ENCODE measurements at regions not wholly inside any gene's neighbourhood (a gene's known extent, or its start where the extent isn't known, plus 50 kb on each side); places are given as distances from the start of the nearest gene placed in this dataset.

DNA sequence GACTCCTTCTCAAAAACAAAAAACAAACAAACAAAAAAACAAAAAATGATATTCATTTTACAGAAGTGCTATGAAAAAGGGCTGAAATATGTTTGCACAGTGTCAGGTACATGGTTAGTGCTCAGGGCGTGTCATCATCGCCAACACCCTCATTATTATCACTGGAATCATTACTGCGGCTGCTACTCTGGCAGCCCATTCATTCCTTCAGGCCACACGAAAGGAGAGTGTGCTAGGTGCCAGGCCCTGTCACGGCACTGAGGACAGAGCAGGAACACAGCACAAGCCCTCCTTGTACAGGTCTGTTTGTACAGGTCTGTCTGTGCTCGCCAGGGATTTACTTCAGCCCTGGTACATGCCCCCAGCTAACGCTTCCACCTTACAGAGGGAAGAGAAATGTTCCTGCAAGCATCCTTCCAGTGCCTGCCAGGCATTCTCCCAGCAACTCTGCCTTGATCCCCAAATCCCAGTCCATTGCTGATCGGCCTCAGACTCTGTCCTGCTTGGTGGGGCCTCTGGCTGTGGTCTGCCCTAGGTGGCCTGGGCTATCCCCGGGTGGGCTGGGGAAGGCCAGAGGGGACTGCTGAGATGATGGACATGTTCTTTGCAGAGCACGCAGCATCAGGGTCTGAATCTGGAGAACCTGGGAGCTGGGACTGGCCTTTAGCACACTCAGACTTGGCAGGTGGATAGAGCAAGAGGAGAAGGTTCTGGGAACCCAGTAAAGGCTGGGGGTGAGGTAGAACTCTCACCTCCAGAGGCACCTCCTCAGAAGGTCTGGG is 210.7 kb downstream of the URI1 start:
- no peak for DNase-seq (ENCODE audit: low read depth)
- TF ChIP-seq, protein P1, sequence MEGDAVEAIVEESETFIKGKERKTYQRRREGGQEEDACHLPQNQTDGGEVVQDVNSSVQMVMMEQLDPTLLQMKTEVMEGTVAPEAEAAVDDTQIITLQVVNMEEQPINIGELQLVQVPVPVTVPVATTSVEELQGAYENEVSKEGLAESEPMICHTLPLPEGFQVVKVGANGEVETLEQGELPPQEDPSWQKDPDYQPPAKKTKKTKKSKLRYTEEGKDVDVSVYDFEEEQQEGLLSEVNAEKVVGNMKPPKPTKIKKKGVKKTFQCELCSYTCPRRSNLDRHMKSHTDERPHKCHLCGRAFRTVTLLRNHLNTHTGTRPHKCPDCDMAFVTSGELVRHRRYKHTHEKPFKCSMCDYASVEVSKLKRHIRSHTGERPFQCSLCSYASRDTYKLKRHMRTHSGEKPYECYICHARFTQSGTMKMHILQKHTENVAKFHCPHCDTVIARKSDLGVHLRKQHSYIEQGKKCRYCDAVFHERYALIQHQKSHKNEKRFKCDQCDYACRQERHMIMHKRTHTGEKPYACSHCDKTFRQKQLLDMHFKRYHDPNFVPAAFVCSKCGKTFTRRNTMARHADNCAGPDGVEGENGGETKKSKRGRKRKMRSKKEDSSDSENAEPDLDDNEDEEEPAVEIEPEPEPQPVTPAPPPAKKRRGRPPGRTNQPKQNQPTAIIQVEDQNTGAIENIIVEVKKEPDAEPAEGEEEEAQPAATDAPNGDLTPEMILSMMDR (conservative IDR thresholded peaks at IDR 0.05; ENCODE audit: low read depth, low read length) = no peak
- H3K4me3 ChIP-seq (ENCODE audit: low read length) = no peak overlapping the region

DNA sequence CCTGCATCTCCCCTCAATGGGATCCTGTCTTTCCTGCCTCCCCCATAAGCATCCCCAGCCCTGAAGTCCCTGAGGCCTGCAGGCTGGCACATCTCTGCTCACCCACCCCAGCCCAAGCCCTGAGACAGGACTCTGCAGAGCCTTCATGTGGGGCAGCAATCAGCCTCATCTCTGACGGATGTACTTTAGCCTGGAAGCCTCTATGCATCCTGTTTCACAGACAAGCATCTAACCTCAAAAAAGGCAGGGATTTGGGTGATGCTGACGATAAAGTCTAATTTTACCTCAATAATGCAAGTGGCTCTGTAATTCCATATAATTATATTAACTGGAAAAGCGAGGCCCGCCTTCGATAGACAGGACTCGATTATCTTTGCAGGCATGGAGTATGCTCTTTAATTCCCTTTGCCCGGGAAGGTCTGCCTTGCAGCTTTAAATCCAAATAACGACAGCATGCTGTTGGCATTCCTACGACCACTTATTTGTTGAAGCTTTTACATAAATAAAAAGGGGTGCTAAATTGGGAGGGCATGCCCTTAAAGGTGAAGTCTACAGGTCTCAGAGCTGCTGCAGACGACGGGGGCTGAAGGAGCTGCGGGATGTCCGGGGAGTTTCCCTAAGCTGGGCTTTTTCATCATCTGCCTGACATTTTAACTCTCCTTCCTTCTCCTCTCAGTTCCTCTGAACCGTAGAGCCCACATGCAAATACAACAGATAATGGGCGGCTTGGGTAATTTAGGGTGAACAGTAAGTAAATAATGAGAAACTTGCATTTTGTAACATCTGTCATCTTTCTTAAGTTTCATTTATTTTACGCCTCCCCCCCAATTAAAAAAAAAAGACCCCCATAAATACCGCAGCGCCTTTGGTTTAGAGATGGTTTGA is 211.5 kb downstream of the URI1 start:
- no peak overlapping the region for H3K4me3 ChIP-seq (ENCODE audit: low read length)
- TF ChIP-seq, protein P1 (conservative IDR thresholded peaks at IDR 0.05; ENCODE audit: low read depth, low read length) = no peak
- no peak for DNase-seq (ENCODE audit: low read depth)

DNA sequence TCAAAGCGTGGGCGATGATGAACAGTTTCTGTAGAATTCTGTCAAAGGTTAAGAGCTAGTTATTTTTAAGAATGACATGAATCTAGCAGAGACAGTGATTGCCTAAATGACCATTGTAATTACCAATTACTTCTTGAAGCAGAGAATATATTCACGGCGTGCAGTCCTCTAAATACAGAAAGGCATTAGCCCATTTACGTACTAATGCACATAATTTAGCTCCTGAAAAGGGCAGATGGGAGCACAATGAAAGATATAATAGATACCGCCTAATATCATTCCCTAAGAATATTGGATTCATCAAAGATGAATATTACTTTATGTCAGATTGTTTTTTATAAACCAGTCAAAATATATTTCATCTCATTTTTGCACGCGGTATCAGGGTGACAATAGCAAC is 212.4 kb downstream of the URI1 start:
- TF ChIP-seq, protein P1 (conservative IDR thresholded peaks at IDR 0.05; ENCODE audit: low read depth, low read length) = no peak
- H3K4me3 ChIP-seq (ENCODE audit: low read length) = no peak overlapping the region
- DNase-seq (ENCODE audit: low read depth) = no peak

DNA sequence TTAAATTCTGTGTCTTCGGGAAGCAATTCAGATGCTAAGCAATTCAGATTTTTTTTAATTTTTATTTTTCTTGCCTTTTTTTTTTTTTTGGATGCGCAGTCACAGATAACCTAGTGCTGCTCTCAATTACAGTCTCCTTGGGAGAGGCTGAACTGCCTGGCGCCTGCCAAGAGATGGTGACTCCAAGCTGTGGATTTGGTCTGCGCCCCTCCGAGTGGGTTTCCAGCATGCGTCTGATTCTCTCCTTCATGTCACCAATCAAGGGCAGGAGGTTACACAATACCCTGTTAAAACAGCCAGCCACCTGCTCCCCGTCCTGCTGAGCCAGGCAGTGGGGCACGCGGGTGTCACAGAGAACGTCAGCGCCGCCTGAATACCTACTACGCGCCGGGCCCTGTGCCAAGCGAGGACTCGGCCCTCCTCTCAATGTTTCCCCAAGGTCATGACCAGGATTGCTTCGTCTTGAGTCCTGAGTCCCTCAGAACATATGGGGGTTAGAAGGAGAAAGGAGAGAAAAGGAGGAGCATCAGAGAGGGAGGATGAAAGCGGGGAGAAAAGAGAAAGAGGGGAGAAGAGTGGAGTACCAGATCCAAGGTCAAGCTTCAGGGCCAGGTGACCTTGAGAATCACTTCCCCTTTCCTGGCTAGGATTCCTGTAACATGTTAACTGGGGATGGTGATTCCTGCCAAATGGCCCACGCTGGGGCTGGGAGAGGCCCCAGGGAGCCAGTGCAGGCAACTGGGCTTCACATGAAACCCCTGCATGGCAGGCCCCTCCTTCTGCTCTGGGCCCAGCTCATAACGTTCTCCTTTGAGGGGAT is 213.6 kb downstream of the URI1 start:
- DNase-seq (ENCODE audit: low read depth) = no peak
- TF ChIP-seq, protein P1 (conservative IDR thresholded peaks at IDR 0.05; ENCODE audit: low read depth, low read length) = no peak
- H3K4me3 ChIP-seq (ENCODE audit: low read length) = no peak overlapping the region

DNA sequence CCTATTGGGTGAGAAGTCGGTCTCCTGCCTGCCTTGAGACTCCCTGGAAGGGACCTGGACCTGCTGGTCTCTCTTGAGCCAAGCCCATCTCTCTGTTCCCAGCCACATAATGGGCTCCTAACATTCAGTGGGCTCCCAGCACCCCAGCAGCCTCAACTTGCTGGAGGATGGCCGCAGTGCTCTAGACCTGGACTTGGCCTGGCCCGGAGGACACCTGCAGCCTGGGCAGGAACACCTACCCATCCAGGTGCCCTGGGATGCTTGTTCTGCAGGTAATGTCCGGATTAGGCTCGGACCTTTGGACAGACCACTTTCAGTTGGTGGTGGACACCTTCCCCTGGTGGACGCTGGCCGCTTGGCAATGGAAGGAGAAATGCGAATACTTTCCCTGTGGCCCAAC is 214.6 kb downstream of the URI1 start:
- TF ChIP-seq, protein P1 (conservative IDR thresholded peaks at IDR 0.05; ENCODE audit: low read depth, low read length) = no peak
- no peak overlapping the region for H3K4me3 ChIP-seq (ENCODE audit: low read length)
- DNase-seq (ENCODE audit: low read depth) = no peak

DNA sequence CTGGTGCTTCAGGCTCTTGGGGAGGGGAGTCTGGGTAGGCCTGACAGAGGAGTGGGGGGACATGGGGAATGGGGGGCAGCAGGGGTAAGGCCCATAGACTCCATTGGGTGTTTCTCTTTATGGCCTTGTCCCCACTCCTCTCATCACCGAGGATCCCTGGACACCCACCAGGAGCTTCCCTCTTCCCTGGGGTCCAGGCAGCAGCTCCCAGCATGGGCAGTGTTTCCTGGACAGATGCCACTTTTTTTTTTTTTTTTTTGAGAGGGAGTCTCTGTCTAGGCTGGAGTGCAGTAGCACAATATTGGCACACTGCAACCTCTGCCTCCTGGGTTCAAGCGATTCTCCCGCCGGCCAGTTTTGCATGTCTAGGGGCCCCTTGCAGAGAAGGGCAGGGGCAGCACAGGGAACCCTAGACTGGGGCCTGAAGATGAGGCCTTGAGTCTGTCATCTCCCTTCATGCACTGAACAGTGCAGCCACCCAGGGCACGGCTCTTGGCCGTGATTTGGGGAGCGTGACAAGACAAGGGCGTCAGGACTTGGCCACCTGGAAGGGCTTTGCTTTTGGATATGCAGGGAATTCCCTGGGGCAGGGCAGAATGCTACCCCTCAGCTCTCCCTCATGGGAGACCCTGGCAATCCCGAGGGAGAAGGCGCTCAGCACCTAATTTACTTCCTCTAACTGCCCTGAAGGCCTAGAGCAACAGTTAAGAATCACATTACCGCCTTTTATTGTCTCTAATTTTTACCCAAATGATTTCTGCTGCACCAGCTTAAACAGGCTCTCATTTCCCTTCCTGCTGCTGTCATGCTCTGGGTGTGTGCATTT is 213.9 kb upstream of the ZNF536 start:
- DNase-seq (ENCODE audit: low read depth) = no peak
- no peak overlapping the region for H3K4me3 ChIP-seq (ENCODE audit: low read length)
- TF ChIP-seq, protein P1 (conservative IDR thresholded peaks at IDR 0.05; ENCODE audit: low read depth, low read length) = no peak

All from retinal pigment epithelial cell (primary cell).